GM12864 (cell line): ENCODE measurements at regions not wholly inside any gene's neighbourhood (a gene's known extent, or its start where the extent isn't known, plus 50 kb on each side); places are given as distances from the start of the nearest gene placed in this dataset.

ENCODE experiments used
- DNase-seq: peaks from one replicate; pipeline ENCODE4 v3.0.0-alpha.2; 2011; ENCODE audit warnings: low read depth
- H3K4me3 ChIP-seq: 2 replicates; pipeline ENCODE4 v1.5.1; 2011; ENCODE audit warnings: mild to moderate bottlenecking, low read depth, low read length, control low read depth
- CTCF ChIP-seq: IDR thresholded peaks from 2 replicates; pipeline ENCODE4 v1.5.1; 2011; ENCODE audit warnings: low read depth, mild to moderate bottlenecking, moderate library complexity, low read length, control low read depth, inconsistent platforms; ENCODE audit errors: missing control alignments

- TF ChIP-seq CTCF = no peak
- no peak for DNase-seq
- H3K4me3 ChIP-seq = no peak overlapping the region
Measured at GRCh38 chr9:3758816-3759576, 233.2 kb upstream of the RFX3 start.

- no peak overlapping the region for H3K4me3 ChIP-seq
- TF ChIP-seq CTCF = no peak
Measured at GRCh38 chr9:3756071-3756470, 230.3 kb upstream of the RFX3 start.

GRCh38 chr9:3751125-3751758 is 225.4 kb upstream of the RFX3 start:
- no peak for TF ChIP-seq CTCF
- DNase-seq = no peak

More at GRCh38 chr9:3756071-3756470, 230.3 kb upstream of the RFX3 start:
- DNase-seq = no peak

GRCh38 chr9:3750321-3750720 is 224.5 kb upstream of the RFX3 start:
- no peak overlapping the region for H3K4me3 ChIP-seq
- no peak for TF ChIP-seq CTCF
- DNase-seq = no peak

More at GRCh38 chr9:3751125-3751758, 225.4 kb upstream of the RFX3 start:
- H3K4me3 ChIP-seq = no peak overlapping the region

- no peak overlapping the region for H3K4me3 ChIP-seq
- TF ChIP-seq CTCF = no peak
- DNase-seq = no peak
Measured at GRCh38 chr9:3746296-3747275, 220.8 kb upstream of the RFX3 start.

- no peak for DNase-seq
- H3K4me3 ChIP-seq = no peak overlapping the region
- no peak for TF ChIP-seq CTCF
Measured at GRCh38 chr9:3743901-3744413, 218.2 kb upstream of the RFX3 start.
